Ovary (tissue), 7 donors: ENCODE measurements at regions not wholly inside any gene's neighbourhood (a gene's known extent, or its start where the extent isn't known, plus 50 kb on each side); places are given as distances from the start of the nearest gene placed in this dataset.

Experiments
- DNase-seq, 5 donors: peaks; one replicate each; pipeline ENCODE4 v3.0.0-alpha.2; 2019 to 2020
- H3K27ac ChIP-seq, 2 donors: fragments of 200-600 bp; one replicate each; pipeline versions ENCODE4 v1.5.1 to v1.8.0; 2019 to 2022
- H3K27me3 ChIP-seq: fragments of 200-600 bp; one replicate; pipeline ENCODE4 v1.8.0; 2022
- H3K36me3 ChIP-seq: fragments of 200-600 bp; sonication (generic); one replicate; pipeline ENCODE4 v1.5.1; 2019
- H3K4me1 ChIP-seq: one replicate; pipeline ENCODE4 v1.8.1; 2013; ENCODE audit warnings: mild to moderate bottlenecking, moderate library complexity; ENCODE audit not compliant: insufficient read depth
- H3K4me3 ChIP-seq: fragments of 200-600 bp; sonication (generic); one replicate; pipeline ENCODE4 v1.5.1; 2017
- H3K9me3 ChIP-seq, 2 donors: fragments of 200-600 bp in 1 of 2; sonication (generic) in 1 of 2; one replicate each; pipeline versions ENCODE4 v1.5.1 to v1.8.1; 2013 to 2019; ENCODE audit warnings: mild to moderate bottlenecking in 1 of 2, moderate library complexity in 1 of 2
- CTCF ChIP-seq, 3 donors: fragments of 450-650 bp in 2 of 3; fragments of 200-600 bp in 1 of 3; IDR thresholded peaks; one replicate each; pipeline versions ENCODE4 v1.5.1 to v1.8.0; 2016 to 2022; ENCODE audit warnings: antibody characterized with exemption in 3 of 3, mild to moderate bottlenecking in 1 of 3
- EP300 ChIP-seq: sonication (generic); formaldehyde crosslinking; IDR thresholded peaks from one replicate; pipeline ENCODE4 v1.6.1; 2017; ENCODE audit warnings: antibody characterized with exemption
- POLR2A ChIP-seq: fragments of 450-650 bp; IDR thresholded peaks from one replicate; pipeline ENCODE4 v1.6.1; 2017; ENCODE audit warnings: antibody characterized with exemption, mild to moderate bottlenecking, moderate library complexity
- WGBS, 3 donors: extraction: QIAGEN DNeasy Blood & Tissue Kit in 1 of 3; methylation state at CpG; one replicate each; pipeline versions ENCODE4 v1.1.5 to v1.1.7; 2013 to 2017; 5-methylcytosine and 5-hydroxymethylcytosine counted together
- intact Hi-C, 4 donors: fragments of 100-400 bp; cut with DNase I; formaldehyde crosslinking; loops; one replicate each; pipeline versions ENCODE4 v1.11.0 to v1.15.1; 2022 to 2023
- donor health status: DM: no; HTN: no; CAD: no; lungs with moderate emphysema.
- donor health status: DM: no; HTN: no; CAD: no.
- donor health status: Bipolar disorder and iron deficiency.
- donor health status: DM: no; HTN: no; CAD: no.
- donor health status: DM: yes; HTN: yes; CAD: no.

DNA sequence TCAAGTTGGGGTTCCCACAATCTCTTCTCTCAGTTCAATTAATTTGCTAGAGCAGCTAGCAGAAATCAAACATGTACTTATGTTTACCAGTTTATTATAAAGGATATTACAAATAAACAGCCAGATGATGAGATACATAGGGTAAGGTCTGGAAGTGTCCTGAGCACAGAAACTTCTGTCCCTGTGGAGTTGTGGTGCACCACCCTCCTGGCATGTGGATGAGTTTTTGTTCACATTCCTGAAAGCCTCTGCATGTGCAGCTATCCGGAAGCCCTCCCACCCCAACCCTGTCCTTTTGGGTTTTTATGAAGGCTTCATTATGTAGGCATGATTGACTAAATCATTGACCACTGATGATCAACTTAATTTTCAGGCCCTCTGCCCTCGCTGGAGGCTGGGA, 791.2 kb upstream of the ZNF608 start:
- Histone ChIP-seq H3K9me3 (no peaks in the 10 kb centered on the region), H3K27me3 (no peaks in the 10 kb centered on the region), H3K27ac (no peak overlapping the region), H3K4me3 (no peak overlapping the region), H3K4me1 (no peaks in the 10 kb centered on the region), H3K36me3 (no peaks in the 10 kb centered on the region)
- 92 to 97% (median 96%) methylated on average over 2 of the region's 2 CpGs for WGBS, 3 donors
- DNase-seq, result no peak
- no peak for TF ChIP-seq POLR2A
- no peak for TF ChIP-seq EP300
- TF ChIP-seq CTCF (IDR thresholded peaks at IDR 0.05), result no peak
- intact Hi-C loops, result no loop called here

GRCh38 chr5:125538469-125538868, 792.0 kb upstream of the ZNF608 start:
- intact Hi-C loops, result no loop called here
- H3K9me3 ChIP-seq, result no peaks in the 10 kb centered on the region
- no peaks in the 10 kb centered on the region for H3K36me3 ChIP-seq
- H3K27ac ChIP-seq, result no peak overlapping the region
- TF ChIP-seq EP300, result no peak
- TF ChIP-seq CTCF (IDR thresholded peaks at IDR 0.05), result no peak
- no peak for TF ChIP-seq POLR2A
- no peaks in the 10 kb centered on the region for H3K27me3 ChIP-seq
- no peak overlapping the region for H3K4me3 ChIP-seq
- 80 to 87% (median 81%) methylated on average over 2 of the region's 2 CpGs for WGBS, 3 donors
- no peaks in the 10 kb centered on the region for H3K4me1 ChIP-seq
- DNase-seq, result no peak

GRCh38 chr5:125541085-125541484, 794.6 kb upstream of the ZNF608 start:
- H3K27me3 ChIP-seq, result no peaks in the 10 kb centered on the region
- intact Hi-C loops, result no loop called here
- no peaks in the 10 kb centered on the region for H3K36me3 ChIP-seq
- no peak overlapping the region for H3K27ac ChIP-seq
- no peaks in the 10 kb centered on the region for H3K4me1 ChIP-seq
- TF ChIP-seq POLR2A (no peak), CTCF (IDR thresholded peaks at IDR 0.05) (no peak), EP300 (no peak)
- H3K9me3 ChIP-seq, result no peaks in the 10 kb centered on the region
- no peak overlapping the region for H3K4me3 ChIP-seq
- no peak for DNase-seq
- WGBS, 3 donors, result 87 to 95% (median 94%) methylated on average over 2 of the region's 2 CpGs

- Histone ChIP-seq H3K9me3 (no peaks in the 10 kb centered on the region), H3K4me3 (no peak overlapping the region), H3K36me3 (no peaks in the 10 kb centered on the region), H3K27me3 (no peaks in the 10 kb centered on the region), H3K27ac (no peak overlapping the region), H3K4me1 (no peaks in the 10 kb centered on the region)
- no peak for DNase-seq
- TF ChIP-seq EP300 (no peak), POLR2A (no peak), CTCF (IDR thresholded peaks at IDR 0.05) (no peak)
- WGBS, 3 donors, result 25 to 35% (median 26%) methylated on average over 2 of the region's 2 CpGs
- intact Hi-C loops, result no loop called here
These were observed 803.0 kb upstream of the ZNF608 start for GRCh38 chr5:125549322-125549911.
